HepG2 (cell line): ENCODE measurements at regions not wholly inside any gene's neighbourhood (a gene's known extent, or its start where the extent isn't known, plus 50 kb on each side); places are given as distances from the start of the nearest gene placed in this dataset.

Source experiments
- ATAC-seq: fragments of 200-7000 bp; cut with Tn5 transposase; 3 replicates; pipeline ENCODE4 v1.9.1; 2020; ENCODE audit warnings: mild to moderate bottlenecking, moderate library complexity
- BruUV-seq: library from RNA; stranded (reverse); fragments of 400-500 nt; replicated peaks from 2 replicates; lab custom pipeline; 2021; lab: Mats Ljungman, UMichigan
- CTCF ChIA-PET: fragments of 300-600 bp; formaldehyde crosslinking; extraction: SDS; loops from one replicate; lab custom pipeline; 2021; ENCODE audit warnings: low total read pairs, inconsistent platforms, low intra/inter-chr PET ratio; lab: Yijun Ruan, JAX
- POLR2A ChIA-PET: fragments of 350-600 bp; sonication (Branson Sonifier 250); formaldehyde crosslinking; loops from one replicate; lab custom pipeline; 2020; ENCODE audit warnings: antibody characterized with exemption, inconsistent platforms; lab: Yijun Ruan, JAX
- DNase-seq: peaks from one replicate; pipeline ENCODE4 v3.0.0-alpha.2; 2015; ENCODE audit warnings: low spot score
- FAIRE-seq: peaks from 3 replicates; lab custom pipeline; 2011; peaks lifted over from hg19 to GRCh38; lab: Jason Lieb, UNC
- H2AFZ ChIP-seq: one replicate; pipeline ENCODE4 v1.6.1; 2011; ENCODE audit warnings: low read length, inconsistent platforms
- H3K27ac ChIP-seq: fragments of 300-600 bp; 3 replicates; pipeline ENCODE4 v1.8.0; 2011; ENCODE audit warnings: mixed run types, mild to moderate bottlenecking, mixed read lengths, low read length, inconsistent platforms; ENCODE audit not compliant: insufficient read depth; ENCODE audit errors: extremely low read length
- H3K27me3 ChIP-seq, 2 experiments: fragments of 200-600 bp in 1 of 2; 2 replicates in 1 of 2; 3 replicates in 1 of 2; pipeline versions ENCODE4 v1.6.0 to v1.8.0; 2011; ENCODE audit warnings: low read length in 2 of 2, mild to moderate bottlenecking in 2 of 2, moderate library complexity in 2 of 2, inconsistent platforms in 1 of 2; ENCODE audit not compliant: insufficient read depth in 2 of 2, control insufficient read depth in 1 of 2
- H3K36me3 ChIP-seq, 2 experiments: fragments of 200-600 bp in 1 of 2; replicated peaks in 1 of 2; 2 replicates in 1 of 2; 3 replicates in 1 of 2; pipeline versions ENCODE4 v1.5.1 to v1.8.0; 2011; ENCODE audit warnings: low read length in 2 of 2, inconsistent platforms in 1 of 2; ENCODE audit not compliant: insufficient read depth in 2 of 2, control insufficient read depth in 1 of 2
- H3K4me1 ChIP-seq: 2 replicates; pipeline ENCODE4 v1.5.1; 2012; ENCODE audit warnings: low read length, inconsistent platforms; ENCODE audit not compliant: insufficient read depth
- H3K4me2 ChIP-seq: 2 replicates; pipeline ENCODE4 v1.6.0; 2011; ENCODE audit warnings: low read depth, low read length, inconsistent platforms
- H3K4me3 ChIP-seq, 3 experiments: fragments of 200-600 bp in 1 of 3; sonication (generic), shearing (Covaris generic) in 1 of 3; replicated peaks in 1 of 3; 2 replicates each; pipeline ENCODE4 v1.5.1; 2011 to 2016; ENCODE audit warnings: low read length in 3 of 3, inconsistent platforms in 2 of 3, low read depth in 2 of 3, mild to moderate bottlenecking in 2 of 3, control low read depth in 1 of 3, mixed read lengths in 1 of 3; ENCODE audit not compliant: insufficient read depth in 1 of 3
- H3K79me2 ChIP-seq: one replicate; pipeline ENCODE4 v1.6.1; 2011; ENCODE audit warnings: low read length, inconsistent platforms; ENCODE audit not compliant: insufficient read depth
- H3K9ac ChIP-seq: 2 replicates; pipeline ENCODE4 v1.6.0; 2011; ENCODE audit warnings: mild to moderate bottlenecking, low read depth, low read length, inconsistent platforms; ENCODE audit not compliant: insufficient read depth
- H3K9me3 ChIP-seq: 2 replicates; pipeline ENCODE4 v1.5.1; 2012; ENCODE audit warnings: mild to moderate bottlenecking, low read length
- H4K20me1 ChIP-seq: 2 replicates; pipeline ENCODE4 v1.6.0; 2011; ENCODE audit warnings: inconsistent platforms, mild to moderate bottlenecking, low read length, moderate library complexity; ENCODE audit not compliant: insufficient read depth
- DZIP1 ChIP-seq: sonication (generic); formaldehyde crosslinking; IDR thresholded peaks from 2 replicates; pipeline ENCODE4 v1.5.0; 2020; ENCODE audit warnings: mild to moderate bottlenecking, missing genetic modification reagents
- MAF1 ChIP-seq: sonication (generic); formaldehyde crosslinking; IDR thresholded peaks from 2 replicates; pipeline ENCODE4 v1.5.0; 2020; ENCODE audit warnings: missing genetic modification reagents, borderline replicate concordance
- MAFF ChIP-seq: IDR thresholded peaks from 2 replicates; pipeline ENCODE4 v1.6.1; 2011; ENCODE audit warnings: low read depth, low read length, improper control_type of control experiment
- MAFK ChIP-seq, 2 experiments: IDR thresholded peaks in 1 of 2; conservative IDR thresholded peaks in 1 of 2; 2 replicates each; pipeline ENCODE4 v1.6.1; 2011; ENCODE audit warnings: improper control_type of control experiment in 2 of 2, low read length in 2 of 2
- NFKB2 ChIP-seq: sonication (generic); formaldehyde crosslinking; IDR thresholded peaks from 2 replicates; pipeline ENCODE4 v1.4.0; 2020; ENCODE audit warnings: missing genetic modification reagents, borderline replicate concordance
- WGBS: methylation state at CpG from one replicate; pipeline ENCODE4 v1.1.6; 2017; ENCODE audit warnings: low lambda C conversion rate; 5-methylcytosine and 5-hydroxymethylcytosine counted together
- in situ Hi-C: cut with HindIII; loops from 2 replicates; pipeline ENCODE4 v1.10.0; 2017; ENCODE audit warnings: low pct_unique_long_range_greater_than_20kb; ENCODE audit not compliant: extremely low pct_ligation_motif_present
- intact Hi-C: fragments of 100-400 bp; cut with micrococcal nuclease; formaldehyde crosslinking; loops from one replicate; pipeline ENCODE4 v1.10.0; 2022; ENCODE audit not compliant: unreplicated experiment

DNA sequence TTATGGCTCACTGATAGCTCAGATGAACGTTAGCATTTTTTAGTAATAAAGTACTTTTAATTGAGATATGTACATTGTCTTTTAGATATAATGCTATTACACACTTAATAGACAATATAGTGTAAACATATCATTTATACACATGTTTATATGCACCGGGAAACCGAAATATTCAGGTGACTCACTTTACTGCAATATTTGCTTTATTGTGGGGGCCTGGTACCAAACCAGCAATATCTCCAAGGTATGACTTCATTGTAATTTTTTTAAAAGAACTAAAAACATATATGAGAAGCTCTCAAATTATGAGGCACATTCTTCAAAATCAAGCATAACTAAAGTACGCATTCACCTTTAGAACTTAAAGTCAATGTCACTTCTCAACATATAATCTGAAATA, 231.2 kb upstream of the SLC7A11 start (continued):
- TF ChIP-seq MAF1 (CRISPR knock-in tag) (no peak), DZIP1 (CRISPR knock-in tag) (no peak)

GRCh38 chr4:138460477-138461414, 218.6 kb upstream of the SLC7A11 start:
- H3K4me1 ChIP-seq, result no peaks in the 10 kb centered on the region
- no peaks in the 10 kb centered on the region for H4K20me1 ChIP-seq
- H3K27me3 ChIP-seq, result no peaks in the 10 kb centered on the region; a peak in 1 of 5 replicates
- no peak for DNase-seq
- no TSS peak for BruUV-seq
- peak; percentile 58 for TF ChIP-seq MAFF
- no peak for TF ChIP-seq NFKB2 (CRISPR knock-in tag)
- TF ChIP-seq MAFK (conservative IDR thresholded peaks at IDR 0.05 in 1 of 2, IDR thresholded peaks at IDR 0.05 in 1 of 2; ENCODE audit: low read length in 2 of 2), result peak in 1 of 2 experiments; percentile 79; a peak in 3 of 4 replicates
- H2AFZ ChIP-seq, result no peak overlapping the region
- in situ Hi-C loops (no loop called here), intact Hi-C loops (no loop called here)
- no peak for ATAC-seq
- POLR2A ChIA-PET, result no interaction called here
- H3K9me3 ChIP-seq, result no peaks in the 10 kb centered on the region
- no peak overlapping the region for H3K4me2 ChIP-seq
- 8% methylated on average over 6 of the region's 6 CpGs for WGBS
- no peak for FAIRE-seq
- H3K36me3 ChIP-seq, result no peaks in the 10 kb centered on the region
- H3K79me2 ChIP-seq, result no peaks in the 10 kb centered on the region
- CTCF ChIA-PET, result no interaction called here
- no peak overlapping the region for H3K27ac ChIP-seq
- no peak overlapping the region for H3K9ac ChIP-seq
- H3K4me3 ChIP-seq, result no peak overlapping the region
